Suprapubic skin (tissue), 4 donors: ENCODE measurements at regions not wholly inside any gene's neighbourhood (a gene's known extent, or its start where the extent isn't known, plus 50 kb on each side); places are given as distances from the start of the nearest gene placed in this dataset.

Source experiments
- EP300 ChIP-seq: sonication (generic); formaldehyde crosslinking; IDR thresholded peaks from one replicate; pipeline ENCODE4 v1.6.1; 2017; ENCODE audit warnings: antibody characterized with exemption
- POLR2A ChIP-seq, 2 donors: fragments of 450-650 bp; IDR thresholded peaks; one replicate each; pipeline ENCODE4 v1.6.1; 2017; ENCODE audit warnings: antibody characterized with exemption in 2 of 2, mild to moderate bottlenecking in 2 of 2, moderate library complexity in 2 of 2
- POLR2AphosphoS5 ChIP-seq, 3 donors: sonication (generic); formaldehyde crosslinking; IDR thresholded peaks; one replicate each; pipeline ENCODE4 v1.6.1; 2017; ENCODE audit warnings: antibody characterized with exemption in 3 of 3
- TF ChIP-seq, protein P1 (sequence below), 2 donors: fragments of 200-600 bp in 1 of 2; fragments of 450-650 bp in 1 of 2; sonication (generic) in 1 of 2; IDR thresholded peaks; one replicate each; pipeline ENCODE4 v1.5.1; 2016 to 2019; ENCODE audit warnings: antibody characterized with exemption in 2 of 2, mild to moderate bottlenecking in 1 of 2, moderate library complexity in 1 of 2

GRCh38 chr21:38963006-38963405 is 157.3 kb downstream of the ETS2 start:
- TF ChIP-seq, protein P1, sequence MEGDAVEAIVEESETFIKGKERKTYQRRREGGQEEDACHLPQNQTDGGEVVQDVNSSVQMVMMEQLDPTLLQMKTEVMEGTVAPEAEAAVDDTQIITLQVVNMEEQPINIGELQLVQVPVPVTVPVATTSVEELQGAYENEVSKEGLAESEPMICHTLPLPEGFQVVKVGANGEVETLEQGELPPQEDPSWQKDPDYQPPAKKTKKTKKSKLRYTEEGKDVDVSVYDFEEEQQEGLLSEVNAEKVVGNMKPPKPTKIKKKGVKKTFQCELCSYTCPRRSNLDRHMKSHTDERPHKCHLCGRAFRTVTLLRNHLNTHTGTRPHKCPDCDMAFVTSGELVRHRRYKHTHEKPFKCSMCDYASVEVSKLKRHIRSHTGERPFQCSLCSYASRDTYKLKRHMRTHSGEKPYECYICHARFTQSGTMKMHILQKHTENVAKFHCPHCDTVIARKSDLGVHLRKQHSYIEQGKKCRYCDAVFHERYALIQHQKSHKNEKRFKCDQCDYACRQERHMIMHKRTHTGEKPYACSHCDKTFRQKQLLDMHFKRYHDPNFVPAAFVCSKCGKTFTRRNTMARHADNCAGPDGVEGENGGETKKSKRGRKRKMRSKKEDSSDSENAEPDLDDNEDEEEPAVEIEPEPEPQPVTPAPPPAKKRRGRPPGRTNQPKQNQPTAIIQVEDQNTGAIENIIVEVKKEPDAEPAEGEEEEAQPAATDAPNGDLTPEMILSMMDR (IDR thresholded peaks at IDR 0.05), result no peak
- TF ChIP-seq POLR2AphosphoS5 (IDR thresholded peaks at IDR 0.05), result no peak
- TF ChIP-seq EP300, result no peak
- TF ChIP-seq POLR2A (IDR thresholded peaks at IDR 0.05), result no peak
